Type B pancreatic cell (in vitro differentiated cells): ENCODE measurements at regions not wholly inside any gene's neighbourhood (a gene's known extent, or its start where the extent isn't known, plus 50 kb on each side); places are given as distances from the start of the nearest gene placed in this dataset.

Experiments used
- DNase-seq: peaks from one replicate; pipeline ENCODE4 v3.0.0; 2021; ENCODE audit warnings: mixed read lengths; ENCODE audit not compliant: unreplicated experiment; ENCODE audit errors: extremely low spot score
- H3K27ac Mint-ChIP-seq: 2 replicates; pipeline ENCODE4 v1.8.0; 2021; ENCODE audit warnings: mild to moderate bottlenecking, mixed read lengths
- H3K27me3 Mint-ChIP-seq: 2 replicates; pipeline ENCODE4 v1.8.0; 2021; ENCODE audit warnings: mixed read lengths
- H3K36me3 Mint-ChIP-seq: 2 replicates; pipeline ENCODE4 v1.8.0; 2021; ENCODE audit warnings: mixed read lengths
- H3K4me1 Mint-ChIP-seq: one replicate; pipeline ENCODE4 v1.8.0; 2021; ENCODE audit warnings: mixed read lengths; ENCODE audit not compliant: unreplicated experiment
- H3K4me3 Mint-ChIP-seq: 2 replicates; pipeline ENCODE4 v1.8.0; 2021; ENCODE audit warnings: mild to moderate bottlenecking, mixed read lengths
- H3K9me3 Mint-ChIP-seq: 2 replicates; pipeline ENCODE4 v1.8.0; 2021; ENCODE audit warnings: mixed read lengths
- TF ChIP-seq, protein P1 (sequence below): fragments of 200-600 bp; sonication (generic); conservative IDR thresholded peaks from 2 replicates; pipeline ENCODE4 v1.5.0; 2021; ENCODE audit warnings: antibody characterized with exemption, mild to moderate bottlenecking

DNA sequence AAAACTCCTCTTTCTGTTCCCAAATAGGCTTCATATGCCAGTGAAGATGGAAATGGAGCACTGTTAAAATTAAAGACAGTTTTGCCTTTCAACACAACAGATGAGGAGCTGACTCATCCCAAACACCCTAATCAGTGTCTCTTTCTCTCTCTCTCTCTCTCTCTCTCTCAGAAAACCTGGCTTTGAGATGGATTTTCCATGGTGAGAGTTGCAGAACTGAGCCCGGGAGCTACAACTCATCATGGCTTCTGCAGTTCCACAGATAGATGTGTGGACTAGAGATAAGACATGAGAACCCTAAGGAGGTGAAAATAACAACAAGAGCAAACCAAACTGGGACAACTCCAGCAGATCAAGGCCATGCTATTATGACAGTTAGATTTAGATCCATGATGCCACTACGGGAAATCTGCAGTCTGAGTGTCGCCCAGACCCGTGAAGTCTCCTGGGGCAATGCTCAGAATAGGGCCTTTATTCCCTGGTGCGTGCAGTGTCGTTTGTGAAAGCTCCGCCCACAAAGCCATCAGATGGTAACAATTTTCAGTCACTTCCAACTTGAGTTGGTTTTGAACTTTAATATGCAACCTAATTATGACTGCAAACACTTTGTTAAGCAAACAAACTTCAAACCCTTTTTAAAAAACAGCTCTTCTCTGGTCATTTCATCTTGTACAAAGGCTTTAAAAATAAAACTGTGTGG, 338.2 kb upstream of the PREP start:
- H3K36me3 Mint-ChIP-seq = no peaks in the 10 kb centered on the region

DNA sequence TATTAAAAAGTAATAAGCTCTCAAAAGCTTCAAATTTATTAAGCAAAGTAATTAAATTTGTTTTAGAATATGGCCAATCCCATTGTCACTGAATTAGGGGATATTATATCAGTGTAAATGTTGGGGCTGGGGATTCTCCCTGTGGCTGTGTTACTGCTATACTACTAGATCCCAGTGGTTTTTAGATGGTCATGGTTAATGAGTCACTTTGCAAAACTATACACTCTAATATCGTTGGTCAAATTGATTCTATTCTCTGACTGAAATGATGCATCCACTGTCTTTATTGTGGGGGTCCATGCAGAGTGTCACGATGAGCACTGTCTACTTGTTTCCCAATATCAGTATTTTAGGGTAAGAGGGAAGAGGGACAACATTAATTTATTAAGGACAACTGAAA, 336.9 kb upstream of the PREP start:
- peaks cover 4% of the 10 kb centered on the region for H3K4me1 Mint-ChIP-seq
- peaks cover 11% of the 10 kb centered on the region for H3K9me3 Mint-ChIP-seq
- no peaks in the 10 kb centered on the region for H3K36me3 Mint-ChIP-seq
- H3K4me3 Mint-ChIP-seq = no peak overlapping the region
- peaks cover 3% of the 10 kb centered on the region for H3K27me3 Mint-ChIP-seq
- H3K27ac Mint-ChIP-seq = no peak overlapping the region
- DNase-seq = no peak
- TF ChIP-seq, protein P1, sequence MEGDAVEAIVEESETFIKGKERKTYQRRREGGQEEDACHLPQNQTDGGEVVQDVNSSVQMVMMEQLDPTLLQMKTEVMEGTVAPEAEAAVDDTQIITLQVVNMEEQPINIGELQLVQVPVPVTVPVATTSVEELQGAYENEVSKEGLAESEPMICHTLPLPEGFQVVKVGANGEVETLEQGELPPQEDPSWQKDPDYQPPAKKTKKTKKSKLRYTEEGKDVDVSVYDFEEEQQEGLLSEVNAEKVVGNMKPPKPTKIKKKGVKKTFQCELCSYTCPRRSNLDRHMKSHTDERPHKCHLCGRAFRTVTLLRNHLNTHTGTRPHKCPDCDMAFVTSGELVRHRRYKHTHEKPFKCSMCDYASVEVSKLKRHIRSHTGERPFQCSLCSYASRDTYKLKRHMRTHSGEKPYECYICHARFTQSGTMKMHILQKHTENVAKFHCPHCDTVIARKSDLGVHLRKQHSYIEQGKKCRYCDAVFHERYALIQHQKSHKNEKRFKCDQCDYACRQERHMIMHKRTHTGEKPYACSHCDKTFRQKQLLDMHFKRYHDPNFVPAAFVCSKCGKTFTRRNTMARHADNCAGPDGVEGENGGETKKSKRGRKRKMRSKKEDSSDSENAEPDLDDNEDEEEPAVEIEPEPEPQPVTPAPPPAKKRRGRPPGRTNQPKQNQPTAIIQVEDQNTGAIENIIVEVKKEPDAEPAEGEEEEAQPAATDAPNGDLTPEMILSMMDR = no peak

More for the DNA sequence above, 338.2 kb upstream of the PREP start:
- TF ChIP-seq, protein P1 = no peak
- Mint-ChIP-seq H3K9me3 (peaks cover 11% of the 10 kb centered on the region), H3K4me1 (peaks cover 4% of the 10 kb centered on the region), H3K27ac (no peak overlapping the region), H3K27me3 (peaks cover 3% of the 10 kb centered on the region), H3K4me3 (no peak overlapping the region)
- no peak for DNase-seq

DNA sequence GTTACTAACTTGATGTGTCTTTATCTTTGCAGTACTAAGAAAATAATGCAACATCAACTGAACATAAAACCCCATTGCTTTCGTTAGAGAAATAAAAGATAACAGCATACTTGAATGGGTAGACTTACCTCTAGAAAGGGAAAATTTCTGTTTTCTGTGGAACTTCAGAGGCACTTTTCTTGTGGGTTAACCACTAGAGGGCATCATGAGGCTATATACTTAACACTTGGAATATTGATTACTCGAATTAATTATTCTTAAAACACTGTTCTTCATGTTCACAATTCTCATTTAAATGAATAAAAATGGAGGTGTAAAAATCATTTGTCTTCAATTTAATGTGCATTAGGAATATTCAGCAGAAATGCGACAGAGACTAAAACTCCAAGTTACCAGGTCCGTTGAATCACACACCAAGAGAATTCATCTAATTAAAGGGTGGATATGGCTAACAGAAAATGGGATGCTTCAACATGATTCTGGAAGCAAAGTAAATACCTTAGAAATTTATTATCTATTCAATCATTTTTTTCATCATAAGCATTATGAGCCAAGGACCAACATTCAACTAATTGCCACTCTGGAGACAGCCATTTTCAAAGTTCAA, 330.8 kb upstream of the PREP start:
- no peak overlapping the region for H3K4me3 Mint-ChIP-seq
- no peaks in the 10 kb centered on the region for H3K4me1 Mint-ChIP-seq
- H3K36me3 Mint-ChIP-seq = no peaks in the 10 kb centered on the region
- H3K27ac Mint-ChIP-seq = no peak overlapping the region
- TF ChIP-seq, protein P1 = peak; percentile 83
- H3K9me3 Mint-ChIP-seq = peaks cover 6% of the 10 kb centered on the region
- no peaks in the 10 kb centered on the region for H3K27me3 Mint-ChIP-seq
- DNase-seq = no peak

DNA sequence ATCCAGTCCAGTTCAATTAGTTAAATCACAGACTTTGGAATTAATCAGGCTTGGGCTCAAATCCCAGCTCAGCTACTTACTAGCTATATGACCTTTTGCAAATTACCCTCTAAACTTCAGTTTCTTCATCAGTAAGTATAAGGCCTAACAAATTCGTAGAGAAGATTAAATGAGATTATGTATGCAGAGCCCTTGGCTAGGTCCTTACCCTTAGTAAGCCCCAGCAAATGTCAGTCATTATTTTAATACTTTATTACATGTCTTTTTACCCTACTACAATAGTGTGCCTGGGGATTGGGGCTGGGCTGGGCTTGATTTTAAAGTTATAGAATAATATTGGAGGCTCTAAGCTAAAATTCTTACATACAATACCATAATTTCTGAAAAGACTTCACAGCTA, 326.1 kb upstream of the PREP start:
- TF ChIP-seq, protein P1 = no peak

DNA sequence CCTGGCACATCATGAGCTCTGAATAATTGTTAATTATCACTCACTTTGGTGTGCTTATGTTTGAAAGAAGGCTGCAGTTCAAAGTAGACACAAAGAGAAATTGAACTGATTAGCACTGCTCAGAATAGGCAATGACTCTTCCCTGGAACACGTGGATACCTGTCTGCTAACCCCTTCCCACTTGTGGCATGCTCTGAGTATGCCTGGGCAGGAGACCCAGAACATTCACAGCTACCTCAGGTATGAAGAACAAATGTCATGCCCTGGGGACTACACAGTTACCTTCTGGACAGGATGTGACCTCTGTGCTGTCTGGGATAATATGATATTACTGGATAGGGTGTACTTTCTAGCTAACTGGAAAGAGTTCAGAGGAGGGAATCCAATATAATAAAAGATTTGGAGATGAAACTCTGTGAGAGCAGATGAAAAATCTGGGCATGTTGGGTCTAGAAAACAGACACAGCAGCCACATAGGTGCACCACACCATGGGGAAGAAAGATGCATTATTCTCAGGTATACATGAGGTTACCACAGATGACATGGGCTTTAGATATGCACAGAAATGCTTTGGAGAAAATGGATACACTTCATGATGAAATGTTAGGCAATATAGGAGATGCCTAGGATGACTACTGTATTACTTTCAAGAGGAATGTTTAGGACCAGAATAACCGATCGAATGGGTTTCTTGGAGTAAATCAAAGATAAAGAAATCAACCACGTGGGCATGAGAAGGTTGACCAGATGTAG, 324.2 kb upstream of the PREP start:
- no peaks in the 10 kb centered on the region for H3K4me1 Mint-ChIP-seq
- no peak overlapping the region for H3K27ac Mint-ChIP-seq

More for the DNA sequence above, 326.1 kb upstream of the PREP start:
- H3K36me3 Mint-ChIP-seq = no peaks in the 10 kb centered on the region
- H3K9me3 Mint-ChIP-seq = no peaks in the 10 kb centered on the region
- no peak for DNase-seq
- H3K4me3 Mint-ChIP-seq = no peak overlapping the region
- no peaks in the 10 kb centered on the region for H3K4me1 Mint-ChIP-seq
- no peak overlapping the region for H3K27ac Mint-ChIP-seq
- H3K27me3 Mint-ChIP-seq = peaks cover 6% of the 10 kb centered on the region

More for the DNA sequence above, 324.2 kb upstream of the PREP start:
- no peak overlapping the region for H3K4me3 Mint-ChIP-seq
- H3K9me3 Mint-ChIP-seq = no peaks in the 10 kb centered on the region
- H3K36me3 Mint-ChIP-seq = no peaks in the 10 kb centered on the region
- H3K27me3 Mint-ChIP-seq = peaks cover 6% of the 10 kb centered on the region
- no peak for DNase-seq
- TF ChIP-seq, protein P1 = no peak
